Epithelial cell of proximal tubule (primary cell): ENCODE measurements at regions not wholly inside any gene's neighbourhood (a gene's known extent, or its start where the extent isn't known, plus 50 kb on each side); places are given as distances from the start of the nearest gene placed in this dataset.

Source experiments
- DNase-seq: peaks from one replicate; pipeline ENCODE4 v3.0.0-alpha.2; 2011; ENCODE audit warnings: low read depth
- H3K4me3 ChIP-seq: 2 replicates; pipeline ENCODE4 v1.5.1; 2011; ENCODE audit warnings: low read depth, mild to moderate bottlenecking, low read length
- TF ChIP-seq, protein P1 (sequence below): conservative IDR thresholded peaks from 2 replicates; pipeline ENCODE4 v1.5.1; 2012; ENCODE audit warnings: low read depth, mild to moderate bottlenecking, low read length

DNA sequence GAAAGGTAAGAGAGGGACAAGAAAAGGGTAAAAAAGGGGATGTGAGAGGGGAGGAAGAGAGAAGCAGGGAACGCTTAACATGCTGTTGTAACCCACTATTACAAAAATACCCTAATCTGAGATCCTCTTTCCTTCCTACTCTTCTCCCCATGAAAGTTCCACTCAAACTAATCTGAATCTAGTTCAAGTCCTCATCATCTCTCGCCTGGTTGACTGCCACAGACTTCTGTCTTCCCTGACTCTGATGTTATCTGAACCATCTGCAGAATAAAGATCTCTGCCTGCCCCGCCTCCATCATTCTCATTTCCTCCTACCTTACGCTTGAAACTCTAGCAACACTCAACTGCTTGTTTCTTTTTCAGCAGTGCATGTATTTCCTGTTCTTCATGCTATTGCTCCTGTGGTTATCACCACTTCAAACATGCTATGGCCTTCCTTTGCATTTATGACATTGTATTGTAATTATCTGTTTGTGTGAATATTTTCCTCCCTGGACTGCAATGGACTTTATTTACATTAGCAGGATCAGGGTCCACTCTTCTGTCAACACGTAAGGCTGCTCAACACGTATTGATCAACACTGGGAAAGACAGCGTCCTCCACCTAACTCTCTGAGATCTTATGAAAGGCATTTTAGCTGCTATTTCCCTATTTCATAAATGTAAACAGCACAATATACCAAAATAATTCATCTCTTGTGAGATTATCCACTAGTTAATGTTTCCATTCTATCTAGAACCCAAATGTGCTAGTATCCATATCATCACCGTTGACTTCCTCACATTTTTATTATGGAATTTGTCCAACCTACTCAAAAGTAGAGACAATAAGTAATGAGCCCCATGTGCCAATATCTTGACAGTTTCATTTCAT is 215.5 kb upstream of the USP25 start:
- H3K4me3 ChIP-seq: no peak overlapping the region
- TF ChIP-seq, protein P1, sequence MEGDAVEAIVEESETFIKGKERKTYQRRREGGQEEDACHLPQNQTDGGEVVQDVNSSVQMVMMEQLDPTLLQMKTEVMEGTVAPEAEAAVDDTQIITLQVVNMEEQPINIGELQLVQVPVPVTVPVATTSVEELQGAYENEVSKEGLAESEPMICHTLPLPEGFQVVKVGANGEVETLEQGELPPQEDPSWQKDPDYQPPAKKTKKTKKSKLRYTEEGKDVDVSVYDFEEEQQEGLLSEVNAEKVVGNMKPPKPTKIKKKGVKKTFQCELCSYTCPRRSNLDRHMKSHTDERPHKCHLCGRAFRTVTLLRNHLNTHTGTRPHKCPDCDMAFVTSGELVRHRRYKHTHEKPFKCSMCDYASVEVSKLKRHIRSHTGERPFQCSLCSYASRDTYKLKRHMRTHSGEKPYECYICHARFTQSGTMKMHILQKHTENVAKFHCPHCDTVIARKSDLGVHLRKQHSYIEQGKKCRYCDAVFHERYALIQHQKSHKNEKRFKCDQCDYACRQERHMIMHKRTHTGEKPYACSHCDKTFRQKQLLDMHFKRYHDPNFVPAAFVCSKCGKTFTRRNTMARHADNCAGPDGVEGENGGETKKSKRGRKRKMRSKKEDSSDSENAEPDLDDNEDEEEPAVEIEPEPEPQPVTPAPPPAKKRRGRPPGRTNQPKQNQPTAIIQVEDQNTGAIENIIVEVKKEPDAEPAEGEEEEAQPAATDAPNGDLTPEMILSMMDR: no peak
- no peak for DNase-seq

- no peak for DNase-seq
- no peak overlapping the region for H3K4me3 ChIP-seq
- TF ChIP-seq, protein P1: no peak
Measured at GRCh38 chr21:15515908-15516307, 213.9 kb upstream of the USP25 start.

DNA sequence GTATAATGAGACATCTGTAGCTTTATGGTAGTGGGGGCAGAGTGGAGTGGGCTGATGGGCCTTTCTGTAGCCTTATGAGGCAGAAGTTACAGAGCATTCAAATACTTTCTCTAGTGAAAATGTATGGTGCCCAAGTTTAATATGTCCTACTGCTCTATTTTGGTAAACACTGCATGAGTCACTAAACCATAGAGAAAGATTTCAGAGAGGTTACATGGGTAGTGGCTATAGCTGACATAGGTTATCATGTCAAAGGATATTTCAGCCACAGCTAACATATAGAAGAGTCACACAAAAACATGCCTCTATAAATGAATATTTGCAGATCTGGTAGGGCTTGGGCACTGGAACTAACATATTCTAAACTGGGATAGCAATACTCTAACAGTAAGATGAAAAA is 212.4 kb upstream of the USP25 start:
- no peak for DNase-seq
- no peak overlapping the region for H3K4me3 ChIP-seq
- TF ChIP-seq, protein P1: no peak

DNA sequence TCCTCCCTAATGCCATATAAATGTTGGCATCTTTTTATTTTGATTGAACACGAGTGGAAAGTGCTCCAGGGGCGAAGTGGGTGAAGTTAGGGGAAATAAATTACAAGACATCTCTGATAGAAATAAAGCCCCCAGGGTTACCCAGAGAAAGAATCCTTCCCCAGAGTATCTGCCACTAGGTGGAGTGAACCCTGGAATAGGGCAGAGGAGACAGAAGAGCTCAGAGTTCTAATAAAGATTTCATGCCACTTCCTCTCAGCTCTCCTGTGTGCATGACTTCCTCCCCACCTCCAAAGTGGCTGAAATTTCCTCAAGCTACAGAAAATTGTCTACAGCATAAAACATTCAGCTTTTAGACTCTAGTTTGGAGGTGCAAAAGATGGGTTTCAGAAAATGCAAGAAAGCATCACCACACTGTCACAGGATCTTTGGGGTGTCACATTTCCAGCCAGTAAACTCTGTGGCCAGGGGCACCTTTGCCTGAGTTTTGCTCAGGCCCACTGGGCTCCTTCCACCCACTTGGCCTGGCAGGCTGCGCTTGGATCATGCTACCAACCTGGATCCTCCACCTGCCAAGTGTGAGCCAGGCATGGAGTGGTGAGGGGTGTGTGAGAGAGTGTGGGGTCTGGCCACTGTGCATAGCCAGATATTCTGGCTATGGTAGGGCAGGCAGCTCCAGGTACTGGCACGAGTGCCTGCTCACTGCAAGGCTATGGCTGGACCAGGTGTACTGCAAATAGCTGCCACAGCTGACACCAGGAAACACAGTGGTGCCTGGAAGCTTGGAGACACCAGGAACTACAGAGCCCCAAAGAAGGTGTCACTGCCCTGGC is 208.8 kb upstream of the USP25 start:
- TF ChIP-seq, protein P1: peak; percentile 58
- no peak for DNase-seq
- H3K4me3 ChIP-seq: no peak overlapping the region

DNA sequence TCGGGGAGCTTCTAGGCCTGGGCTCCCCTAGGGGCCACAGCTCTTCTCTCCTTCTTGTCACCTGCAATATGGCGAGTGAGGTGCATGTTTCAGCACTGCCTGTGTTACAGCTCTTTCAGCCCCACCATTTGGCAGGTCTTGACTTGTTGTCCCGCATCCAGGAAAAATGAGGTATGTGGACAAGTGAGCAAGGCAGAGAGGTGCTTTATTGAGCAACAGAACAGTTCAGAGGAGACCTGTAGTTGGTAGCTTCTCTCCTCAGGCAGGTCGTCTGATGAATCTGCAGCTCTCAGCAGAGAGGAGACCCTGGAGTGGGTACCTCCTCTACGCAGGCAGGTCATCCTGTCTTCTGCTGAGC is 208.2 kb upstream of the USP25 start:
- TF ChIP-seq, protein P1: no peak
- DNase-seq: no peak
- no peak overlapping the region for H3K4me3 ChIP-seq

GRCh38 chr21:15522148-15522547 is 207.6 kb upstream of the USP25 start:
- no peak for DNase-seq
- TF ChIP-seq, protein P1: no peak
- no peak overlapping the region for H3K4me3 ChIP-seq
